ENCODE measurements at regions not wholly inside any gene's neighbourhood (a gene's known extent, or its start where the extent isn't known, plus 50 kb on each side); places are given as distances from the start of the nearest gene placed in this dataset.
A peak's percentile ranks its signal among the peaks of the same experiment; 100 is the strongest.

DNA sequence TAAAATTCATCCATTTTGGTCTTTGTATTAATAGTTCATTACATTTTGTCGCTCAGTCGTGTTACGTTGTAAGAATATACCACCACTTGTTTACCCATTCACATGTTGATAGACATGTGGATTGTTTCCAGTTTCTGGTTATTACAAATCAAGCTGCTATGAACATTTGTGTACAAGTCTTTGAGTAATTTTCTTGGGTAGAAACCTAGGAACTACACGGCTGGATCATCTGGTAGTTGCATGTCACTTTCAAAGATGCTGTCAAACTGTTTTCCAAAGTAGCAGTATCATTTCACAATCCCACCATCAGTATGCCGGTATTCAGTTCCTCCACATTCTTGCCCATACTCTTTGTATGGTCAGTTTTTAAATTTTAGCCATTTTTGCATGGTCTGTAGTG, 98.0 kb downstream of the GASK1B start:
- ATAC-seq: no peak
- no peak overlapping the region for H3K4me3 Mint-ChIP-seq
- no peak for DNase-seq
- no peak overlapping the region for H3K27ac Mint-ChIP-seq
- H3K27me3 Mint-ChIP-seq: no peaks in the 10 kb centered on the region
- POLR2A ChIA-PET: no interaction called here
- no peaks in the 10 kb centered on the region for H3K36me3 Mint-ChIP-seq
- H3K4me1 Mint-ChIP-seq: no peaks in the 10 kb centered on the region
- peaks cover 0 to 8% (median 0%) of the 10 kb centered on the region in 9 donors for H3K9me3 Mint-ChIP-seq

GRCh38 chr4:158071931-158072330, 100.9 kb downstream of the GASK1B start:
- H3K4me3 Mint-ChIP-seq: no peak overlapping the region
- H3K27ac Mint-ChIP-seq: no peak overlapping the region
- POLR2A ChIA-PET: no interaction called here
- peaks cover 0 to 4% (median 0%) of the 10 kb centered on the region in 9 donors for H3K9me3 Mint-ChIP-seq
- DNase-seq: no peak
- no peaks in the 10 kb centered on the region for H3K27me3 Mint-ChIP-seq
- no peak for ATAC-seq
- no peaks in the 10 kb centered on the region for H3K4me1 Mint-ChIP-seq
- no peaks in the 10 kb centered on the region for H3K36me3 Mint-ChIP-seq

DNA sequence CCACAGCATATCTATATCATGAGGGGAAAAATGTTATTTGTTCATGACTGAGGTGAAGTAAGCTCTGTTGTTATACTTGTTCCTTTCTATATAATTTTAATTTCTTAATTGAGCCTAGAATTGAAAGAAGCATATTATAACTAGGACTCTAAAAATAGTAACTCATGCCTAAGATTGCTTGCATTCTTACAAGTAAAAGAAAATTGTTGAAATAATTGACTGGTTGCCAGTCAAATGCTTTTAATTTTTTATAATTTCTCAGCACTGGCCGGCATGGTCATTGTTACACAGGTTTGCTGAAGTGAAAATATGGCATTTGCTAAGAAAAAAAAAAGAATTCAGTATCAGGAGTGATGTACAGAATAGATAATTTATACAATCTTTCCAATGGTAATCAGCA, 104.8 kb downstream of the GASK1B start:
- ATAC-seq (no peak), DNase-seq (no peak)
- H3K36me3 Mint-ChIP-seq: no peaks in the 10 kb centered on the region
- H3K4me1 Mint-ChIP-seq: no peaks in the 10 kb centered on the region
- POLR2A ChIA-PET: no interaction called here
- H3K27ac Mint-ChIP-seq: no peak overlapping the region
- H3K4me3 Mint-ChIP-seq: no peak overlapping the region
- peaks cover 0 to 6% (median 0%) of the 10 kb centered on the region in 9 donors for H3K9me3 Mint-ChIP-seq
- no peaks in the 10 kb centered on the region for H3K27me3 Mint-ChIP-seq

GRCh38 chr4:158067646-158068045, 105.2 kb downstream of the GASK1B start:
- Mint-ChIP-seq H3K9me3 (peaks cover 0 to 5% (median 0%) of the 10 kb centered on the region in 9 donors), H3K27me3 (no peaks in the 10 kb centered on the region), H3K4me1 (no peaks in the 10 kb centered on the region), H3K4me3 (peak overlapping the region in 1 of 10 donors; percentile 26), H3K27ac (no peak overlapping the region), H3K36me3 (no peaks in the 10 kb centered on the region)
- POLR2A ChIA-PET: no interaction called here
- ATAC-seq: no peak
- no peak for DNase-seq

DNA sequence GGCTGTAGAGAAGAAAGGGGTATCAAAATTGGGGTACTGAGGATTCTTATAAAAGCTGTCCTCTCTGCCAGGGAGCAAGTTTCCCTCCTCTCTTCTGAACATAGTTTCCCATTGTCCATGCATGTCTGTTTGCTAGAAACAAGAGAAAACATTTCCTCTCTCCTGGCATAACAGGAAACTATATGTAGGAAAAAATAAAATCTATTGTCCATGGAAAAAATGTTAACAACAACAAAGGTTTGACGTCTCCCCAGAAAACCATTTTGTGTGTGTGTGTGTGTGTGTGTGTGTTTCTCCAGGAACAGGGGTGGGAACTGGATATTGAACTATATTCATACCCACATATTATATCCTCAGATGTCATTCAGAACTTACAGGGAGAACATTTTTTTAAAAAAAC, 107.2 kb downstream of the GASK1B start:
- POLR2A ChIA-PET: no interaction called here
- no peak overlapping the region for H3K4me3 Mint-ChIP-seq
- H3K9me3 Mint-ChIP-seq: peaks cover 0 to 3% (median 0%) of the 10 kb centered on the region in 9 donors
- H3K27me3 Mint-ChIP-seq: no peaks in the 10 kb centered on the region
- H3K36me3 Mint-ChIP-seq: no peaks in the 10 kb centered on the region
- no peak overlapping the region for H3K27ac Mint-ChIP-seq
- ATAC-seq (no peak), DNase-seq (no peak)
- no peaks in the 10 kb centered on the region for H3K4me1 Mint-ChIP-seq

GRCh38 chr4:158065176-158065575, 107.6 kb downstream of the GASK1B start:
- Mint-ChIP-seq H3K4me1 (no peaks in the 10 kb centered on the region), H3K9me3 (peaks cover 0 to 3% (median 0%) of the 10 kb centered on the region in 9 donors), H3K27me3 (no peaks in the 10 kb centered on the region), H3K4me3 (no peak overlapping the region), H3K27ac (no peak overlapping the region), H3K36me3 (no peaks in the 10 kb centered on the region)
- DNase-seq (no peak), ATAC-seq (no peak)
- POLR2A ChIA-PET: no interaction called here

GRCh38 chr4:158056689-158057245, 116.1 kb downstream of the GASK1B start:
- Mint-ChIP-seq H3K4me3 (no peak overlapping the region), H3K9me3 (peaks cover 0 to 13% (median 0%) of the 10 kb centered on the region in 9 donors), H3K36me3 (no peaks in the 10 kb centered on the region), H3K27ac (no peak overlapping the region), H3K4me1 (no peaks in the 10 kb centered on the region), H3K27me3 (peaks cover 0 to 8% (median 0%) of the 10 kb centered on the region in 5 donors)
- ATAC-seq (no peak), DNase-seq (no peak)
- POLR2A ChIA-PET: no interaction called here

- ATAC-seq: no peak
- Mint-ChIP-seq H3K9me3 (peaks cover 0 to 13% (median 0%) of the 10 kb centered on the region in 9 donors), H3K4me1 (no peaks in the 10 kb centered on the region), H3K27me3 (peaks cover 0 to 8% (median 0%) of the 10 kb centered on the region in 5 donors), H3K36me3 (no peaks in the 10 kb centered on the region), H3K4me3 (no peak overlapping the region), H3K27ac (no peak overlapping the region)
- no peak for DNase-seq
- POLR2A ChIA-PET: no interaction called here
These were observed 117.2 kb downstream of the GASK1B start for GRCh38 chr4:158055668-158056067.

DNA sequence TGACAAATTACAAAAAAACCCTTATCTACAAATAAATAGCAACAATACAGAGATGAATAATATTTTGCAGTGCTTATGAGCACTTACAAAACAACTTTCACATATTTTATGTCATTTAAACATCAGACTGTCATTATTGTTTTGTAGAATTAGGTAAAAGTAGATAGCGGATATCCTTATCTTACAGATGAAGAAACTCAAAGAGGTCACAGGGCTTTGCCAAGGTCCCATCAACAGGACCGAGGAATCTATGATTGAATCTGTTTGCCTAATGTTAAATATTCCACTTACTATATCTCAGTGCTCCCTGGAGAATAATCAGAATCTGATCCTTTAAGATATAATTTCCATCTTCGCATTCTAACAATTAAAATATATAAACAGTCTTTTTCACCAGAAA, 119.0 kb downstream of the GASK1B start:
- POLR2A ChIA-PET: no interaction called here
- ATAC-seq: no peak
- Mint-ChIP-seq H3K4me3 (no peak overlapping the region), H3K9me3 (peaks cover 0 to 20% (median 2%) of the 10 kb centered on the region in 9 donors), H3K27me3 (peaks cover 0 to 8% (median 0%) of the 10 kb centered on the region in 5 donors), H3K4me1 (no peaks in the 10 kb centered on the region), H3K36me3 (no peaks in the 10 kb centered on the region), H3K27ac (no peak overlapping the region)
- DNase-seq: no peak

GRCh38 chr4:158053086-158053485, 119.7 kb downstream of the GASK1B start:
- no peak overlapping the region for H3K4me3 Mint-ChIP-seq
- DNase-seq (no peak), ATAC-seq (no peak)
- peaks cover 0 to 8% (median 0%) of the 10 kb centered on the region in 5 donors for H3K27me3 Mint-ChIP-seq
- H3K36me3 Mint-ChIP-seq: no peaks in the 10 kb centered on the region
- no peaks in the 10 kb centered on the region for H3K4me1 Mint-ChIP-seq
- H3K27ac Mint-ChIP-seq: no peak overlapping the region
- POLR2A ChIA-PET: no interaction called here
- peaks cover 0 to 25% (median 3%) of the 10 kb centered on the region in 9 donors for H3K9me3 Mint-ChIP-seq

DNA sequence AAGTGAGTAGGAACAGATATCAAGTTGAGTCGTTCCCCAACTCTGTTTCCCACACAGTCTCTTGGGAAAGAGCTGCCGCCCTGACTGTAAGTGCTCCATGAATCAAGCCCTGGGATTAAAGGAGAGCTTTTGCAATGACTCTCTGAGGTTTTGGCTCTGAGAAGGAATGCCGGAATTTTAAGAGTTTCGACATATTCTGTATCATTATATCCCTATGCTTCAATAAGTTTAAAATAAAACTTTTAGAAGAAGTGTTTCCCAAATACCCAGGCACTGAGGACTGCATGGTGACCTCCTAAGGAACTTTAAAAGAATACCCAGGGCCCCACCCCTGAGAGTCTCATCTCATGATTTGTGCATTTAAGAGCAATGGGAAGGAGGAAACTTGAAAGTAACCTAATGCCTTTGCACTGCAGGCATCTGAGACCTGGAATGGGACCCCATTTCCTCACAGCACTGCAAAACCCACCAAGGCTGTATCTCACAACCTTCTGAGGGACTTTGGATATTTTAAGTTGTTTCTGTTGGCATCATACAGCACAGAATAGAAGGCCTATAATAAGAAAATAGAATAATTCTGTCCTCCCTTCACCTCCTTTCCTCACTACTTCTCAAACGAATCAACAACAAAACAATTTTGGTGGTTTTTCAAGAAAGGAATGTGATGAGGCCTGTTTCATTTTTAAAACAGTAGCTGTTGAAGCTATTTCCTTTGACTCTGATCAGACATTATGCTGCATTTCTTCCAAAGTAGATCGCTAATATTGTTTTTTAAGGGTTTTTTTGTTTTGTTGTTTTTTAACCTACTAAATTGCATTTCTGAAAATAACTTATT, 121.2 kb downstream of the GASK1B start:
- H3K4me3 Mint-ChIP-seq: no peak overlapping the region
- ATAC-seq: no peak
- POLR2A ChIA-PET: no interaction called here
- DNase-seq: no peak
- no peak overlapping the region for H3K27ac Mint-ChIP-seq
- H3K27me3 Mint-ChIP-seq: peaks cover 0 to 2% (median 0%) of the 10 kb centered on the region in 5 donors
- H3K9me3 Mint-ChIP-seq: peaks cover 0 to 27% (median 3%) of the 10 kb centered on the region in 9 donors
- no peaks in the 10 kb centered on the region for H3K36me3 Mint-ChIP-seq
- no peaks in the 10 kb centered on the region for H3K4me1 Mint-ChIP-seq

DNA sequence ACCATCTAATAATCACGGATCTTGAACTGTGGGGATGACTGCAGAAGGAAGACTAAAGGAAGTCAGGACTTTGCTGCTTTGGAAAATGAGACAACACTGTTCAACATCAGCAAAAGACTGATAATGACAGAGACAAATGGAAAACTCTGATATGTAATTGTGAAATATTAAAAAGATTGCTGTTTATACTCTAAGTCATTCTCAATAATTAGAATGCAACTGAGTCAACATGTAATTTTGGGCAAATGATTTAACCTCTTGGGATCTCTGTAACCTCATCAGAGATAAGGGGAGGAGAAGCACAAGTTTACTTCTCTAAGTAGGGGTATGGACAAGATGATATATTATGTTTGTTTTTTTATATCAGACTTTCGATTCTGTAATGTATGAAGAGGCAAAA, 121.9 kb downstream of the GASK1B start:
- ATAC-seq: no peak
- no peaks in the 10 kb centered on the region for H3K36me3 Mint-ChIP-seq
- no peak for DNase-seq
- no peak overlapping the region for H3K27ac Mint-ChIP-seq
- H3K9me3 Mint-ChIP-seq: peaks cover 0 to 27% (median 3%) of the 10 kb centered on the region in 9 donors
- no peak overlapping the region for H3K4me3 Mint-ChIP-seq
- H3K4me1 Mint-ChIP-seq: no peaks in the 10 kb centered on the region
- POLR2A ChIA-PET: no interaction called here
- H3K27me3 Mint-ChIP-seq: no peaks in the 10 kb centered on the region

DNA sequence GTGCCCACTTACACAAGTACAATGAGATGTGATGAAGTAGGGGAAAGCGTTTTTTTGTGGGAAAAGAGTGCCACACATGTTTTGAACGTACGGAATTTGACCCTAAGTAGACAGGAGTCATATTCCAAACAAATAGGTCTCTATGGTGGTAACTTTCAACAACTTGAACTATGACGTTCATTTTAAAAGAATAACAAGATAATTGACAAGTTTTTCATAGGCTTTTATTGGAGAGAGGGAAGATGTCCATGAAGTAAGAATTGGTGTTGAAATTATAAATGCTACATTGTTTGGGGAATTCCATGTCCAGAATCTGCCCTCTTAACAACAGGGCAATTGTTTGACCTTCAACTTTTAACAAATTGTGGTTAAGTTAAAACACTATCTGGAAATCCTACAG, 126.5 kb downstream of the GASK1B start:
- Mint-ChIP-seq H3K36me3 (no peaks in the 10 kb centered on the region), H3K27me3 (no peaks in the 10 kb centered on the region), H3K27ac (no peak overlapping the region), H3K4me1 (no peaks in the 10 kb centered on the region), H3K9me3 (peaks cover 0 to 21% (median 8%) of the 10 kb centered on the region in 9 donors), H3K4me3 (no peak overlapping the region)
- DNase-seq (no peak), ATAC-seq (no peak)
- POLR2A ChIA-PET: no interaction called here
